BJ (cell line): ENCODE measurements at regions not wholly inside any gene's neighbourhood (a gene's known extent, or its start where the extent isn't known, plus 50 kb on each side); places are given as distances from the start of the nearest gene placed in this dataset.

Experiments
- CTCF ChIA-PET: fragments of 350-600 bp; formaldehyde crosslinking; extraction: SDS; loops from one replicate; lab custom pipeline; 2021; ENCODE audit warnings: antibody characterized with exemption, inconsistent platforms; lab: Yijun Ruan, JAX
- POLR2A ChIA-PET: fragments of 300-600 bp; sonication (Branson Sonifier 250); formaldehyde crosslinking; extraction: SDS; loops from one replicate; lab custom pipeline; 2021; ENCODE audit warnings: antibody characterized with exemption; lab: Charles Lee
- DNase-seq: peaks from one replicate; pipeline ENCODE4 v3.0.0-alpha.2; 2011; ENCODE audit warnings: low read depth
- H3K27me3 ChIP-seq: 2 replicates; pipeline ENCODE4 v1.6.0; 2011; ENCODE audit warnings: low read length; ENCODE audit not compliant: control insufficient read depth, insufficient read depth
- H3K36me3 ChIP-seq: 2 replicates; pipeline ENCODE4 v1.5.1; 2011; ENCODE audit warnings: low read length; ENCODE audit not compliant: control insufficient read depth, insufficient read depth
- H3K4me3 ChIP-seq: 2 replicates; pipeline ENCODE4 v1.5.1; 2011; ENCODE audit warnings: low read depth, mild to moderate bottlenecking, control low read depth, low read length
- CTCF ChIP-seq: IDR thresholded peaks from 2 replicates; pipeline ENCODE4 v1.5.1; 2011; ENCODE audit warnings: low read depth, mild to moderate bottlenecking, control low read depth, inconsistent platforms, low read length, moderate library complexity; ENCODE audit not compliant: insufficient read depth

- Histone ChIP-seq H3K27me3 (no peaks in the 10 kb centered on the region), H3K36me3 (no peaks in the 10 kb centered on the region), H3K4me3 (no peak overlapping the region)
- no peak for TF ChIP-seq CTCF
- DNase-seq = no peak
- CTCF ChIA-PET = interaction anchor here (0.6 kb wide), 1 partner anchor 1354 kb away, joined by 3 read pairs; no protein-coding TSS in a partner anchor
- POLR2A ChIA-PET = no interaction called here
Observed at GRCh38 chr5:84961193-84961592, 576.5 kb upstream of the EDIL3 start.

- ChIA-PET CTCF (no interaction called here), POLR2A (no interaction called here)
- H3K36me3 ChIP-seq = no peaks in the 10 kb centered on the region
- TF ChIP-seq CTCF = no peak
- no peaks in the 10 kb centered on the region for H3K27me3 ChIP-seq
- no peak for DNase-seq
- H3K4me3 ChIP-seq = no peak overlapping the region
Observed at GRCh38 chr5:84961903-84962302, 577.2 kb upstream of the EDIL3 start.

GRCh38 chr5:84983093-84983492 is 598.4 kb upstream of the EDIL3 start:
- ChIA-PET POLR2A (no interaction called here), CTCF (interaction anchor here (1.0 kb wide), 1 partner anchor 16 kb away, joined by 3 read pairs; no protein-coding TSS in a partner anchor)
- no peak for DNase-seq
- TF ChIP-seq CTCF = no peak
- no peaks in the 10 kb centered on the region for H3K27me3 ChIP-seq
- H3K36me3 ChIP-seq = no peaks in the 10 kb centered on the region
- no peak overlapping the region for H3K4me3 ChIP-seq

- TF ChIP-seq CTCF = no peak
- DNase-seq = no peak
- H3K27me3 ChIP-seq = no peaks in the 10 kb centered on the region
- ChIA-PET CTCF (interaction anchor here (0.8 kb wide), 1 partner anchor 22 kb away, joined by 3 read pairs; no protein-coding TSS in a partner anchor), POLR2A (no interaction called here)
- H3K36me3 ChIP-seq = no peaks in the 10 kb centered on the region
- H3K4me3 ChIP-seq = no peak overlapping the region
Observed at GRCh38 chr5:84985148-84985547, 600.5 kb upstream of the EDIL3 start.

- TF ChIP-seq CTCF = no peak
- ChIA-PET POLR2A (no interaction called here), CTCF (no interaction called here)
- Histone ChIP-seq H3K4me3 (no peak overlapping the region), H3K36me3 (no peaks in the 10 kb centered on the region), H3K27me3 (no peaks in the 10 kb centered on the region)
- DNase-seq = no peak
Observed at GRCh38 chr5:84986688-84987087, 602.0 kb upstream of the EDIL3 start.
